RPMI7951 (cell line): ENCODE measurements at regions not wholly inside any gene's neighbourhood (a gene's known extent, or its start where the extent isn't known, plus 50 kb on each side); places are given as distances from the start of the nearest gene placed in this dataset.

ENCODE experiments used
- DNase-seq: peaks from one replicate; pipeline ENCODE4 v3.0.0-alpha.2; 2012; ENCODE audit warnings: low read depth

- DNase-seq: no peak
Observed at GRCh38 chr18:54769526-54770464, 58.5 kb upstream of the RAB27B start.

DNA sequence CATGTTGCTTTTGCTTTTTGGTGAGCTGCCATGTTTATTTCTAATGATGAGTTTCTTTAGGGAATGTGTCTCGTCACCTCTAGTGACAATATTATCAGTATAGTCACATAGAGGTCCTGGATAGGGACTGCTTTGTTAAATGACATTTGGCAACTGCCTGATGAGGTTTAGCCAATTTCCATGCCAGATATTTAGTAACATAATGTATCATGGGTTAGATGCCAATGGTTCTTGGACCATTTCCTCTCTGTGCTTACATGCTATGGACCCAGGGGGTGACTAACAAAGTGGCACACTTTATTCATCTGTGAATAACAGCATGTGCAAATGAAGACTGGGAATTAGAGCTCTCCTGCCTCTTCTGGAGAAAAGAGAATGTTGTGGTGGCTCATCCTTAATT is 56.2 kb upstream of the RAB27B start:
- DNase-seq: peak; percentile 9

- DNase-seq: no peak
Observed at GRCh38 chr18:54774423-54774822, 53.9 kb upstream of the RAB27B start.

DNA sequence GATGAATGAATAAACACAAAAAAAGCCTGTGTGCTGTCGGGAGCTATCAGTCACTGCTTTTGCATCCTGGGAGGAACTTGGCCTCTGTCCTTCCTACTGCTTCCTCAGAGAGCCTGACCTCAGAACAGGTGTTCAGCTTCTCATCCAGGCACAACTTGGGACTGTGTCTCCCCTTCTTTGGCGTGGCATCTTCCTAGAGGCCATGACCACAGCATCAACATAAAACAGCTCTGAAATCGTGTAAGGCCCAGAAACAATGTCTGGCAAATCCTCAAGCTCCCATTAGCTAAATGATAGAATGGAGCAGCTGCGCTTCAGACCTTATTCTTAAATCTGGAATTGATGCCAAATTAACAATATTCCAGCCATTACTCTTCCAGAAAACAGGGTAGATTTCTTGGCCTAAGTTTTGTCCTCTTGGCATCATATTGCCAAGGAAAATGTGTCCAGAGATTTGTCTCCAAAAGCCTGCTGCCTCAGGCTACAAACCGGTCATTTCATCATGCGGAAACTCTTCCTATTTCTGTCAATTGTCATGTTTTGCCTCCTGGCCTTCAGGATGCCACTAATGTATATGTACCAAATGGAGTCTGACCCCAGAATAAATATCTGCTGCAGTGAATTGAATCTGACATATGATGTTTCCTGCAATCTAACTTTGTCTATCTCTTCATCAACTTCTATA is 53.2 kb upstream of the RAB27B start:
- peak; percentile 51 for DNase-seq

- peak; percentile 75 for DNase-seq
Observed at GRCh38 chr18:54775686-54776085, 52.6 kb upstream of the RAB27B start.

GRCh38 chr18:54776282-54776977 is 51.8 kb upstream of the RAB27B start:
- DNase-seq: peak; percentile 98

DNA sequence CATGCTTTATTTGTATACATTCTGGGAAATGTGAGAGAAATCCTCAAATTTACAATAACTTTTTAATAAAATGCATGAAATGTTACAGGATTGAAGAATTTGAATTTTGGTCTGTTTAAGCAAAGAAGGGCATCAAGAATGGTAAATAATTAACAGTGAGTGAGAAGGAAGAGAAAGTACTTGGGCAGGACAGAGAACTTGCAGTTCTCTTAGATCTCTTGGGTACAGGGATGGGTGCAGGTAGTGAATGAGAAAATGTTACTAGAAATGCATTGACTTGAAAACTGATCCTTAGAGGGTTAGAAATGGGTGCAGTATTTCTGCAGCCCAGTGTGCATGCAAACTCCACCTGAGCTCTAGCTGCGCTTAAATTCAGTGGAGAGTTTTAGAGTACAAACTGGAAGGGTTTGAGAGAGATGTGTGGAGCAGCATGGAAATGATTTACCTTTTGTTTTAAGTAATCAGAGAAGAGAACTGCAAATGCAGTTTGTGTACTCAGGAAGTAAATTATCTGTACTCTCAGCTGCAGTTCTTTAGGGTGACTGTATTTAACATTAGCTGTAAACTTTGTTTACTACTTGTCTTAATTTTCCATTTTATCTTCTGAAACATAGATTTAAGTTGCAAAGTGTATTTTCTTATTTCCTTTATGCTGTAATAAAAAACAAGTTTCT is 51.0 kb upstream of the RAB27B start:
- DNase-seq: no peak

DNA sequence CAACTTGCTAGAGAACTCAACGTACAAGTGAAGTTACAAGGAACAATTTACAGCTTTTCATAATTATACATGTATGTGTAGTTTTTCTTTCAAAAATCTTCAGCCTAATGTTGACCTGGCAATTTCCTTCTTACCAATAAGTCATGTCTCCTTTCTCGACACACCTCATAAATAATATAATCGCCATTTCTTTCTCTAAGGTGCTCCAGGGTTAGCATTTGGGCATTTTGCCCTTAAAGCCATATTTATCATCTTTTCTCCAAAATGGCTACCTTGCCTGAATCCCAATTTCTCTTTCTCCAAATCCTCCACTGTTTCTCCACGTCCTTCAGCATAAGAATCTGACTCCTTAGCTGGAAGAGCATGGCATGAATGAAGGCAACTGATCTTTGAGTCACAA is 50.3 kb upstream of the RAB27B start:
- DNase-seq: no peak
